Right ventricle myocardium superior (tissue), 1 donor: ENCODE measurements at regions not wholly inside any gene's neighbourhood (a gene's known extent, or its start where the extent isn't known, plus 50 kb on each side); places are given as distances from the start of the nearest gene placed in this dataset.
"Not testable (repeated sequence)": the region's sequence is repeated elsewhere in the genome, so short reads cannot be mapped to it uniquely, and the experiment has no call there.

Source experiments
- ATAC-seq: fragments of 200-7000 bp; cut with Tn5 transposase; one replicate; pipeline ENCODE4 v1.9.1; 2020; ENCODE audit warnings: mild to moderate bottlenecking; ENCODE audit not compliant: poor library complexity
- DNase-seq: peaks from one replicate; pipeline ENCODE4 v3.0.0-alpha.2; 2020
- intact Hi-C: fragments of 100-400 bp; cut with DNase I; formaldehyde crosslinking; loops from one replicate; pipeline ENCODE4 v1.11.2; 2022
- donor health status: DM: no; HTN: yes; CAD: no; lungs with severe emphysema.

GRCh38 chr22:12036802-12037201, 3491.2 kb upstream of the OR11H1 start:
- DNase-seq = peak; percentile 21

More at GRCh38 chr22:12036802-12037201, 3491.2 kb upstream of the OR11H1 start:
- ATAC-seq, intact Hi-C loops: not testable (repeated sequence)
